CD4-positive, alpha-beta memory T cell (primary cell): ENCODE measurements at regions not wholly inside any gene's neighbourhood (a gene's known extent, or its start where the extent isn't known, plus 50 kb on each side); places are given as distances from the start of the nearest gene placed in this dataset.

Experiments used
- CTCF ChIA-PET: fragments of 350-600 bp; sonication (Branson Sonifier 250); formaldehyde crosslinking; loops from one replicate; lab custom pipeline; 2021; ENCODE audit warnings: inconsistent platforms; ENCODE audit not compliant: partially characterized antibody; lab: Charles Lee
- POLR2A ChIA-PET: fragments of 350-600 bp; sonication (Branson Sonifier 250); formaldehyde crosslinking; loops from one replicate; lab custom pipeline; 2021; ENCODE audit not compliant: partially characterized antibody; lab: Charles Lee
- DNase-seq, 5 donors: peaks; one replicate each; pipeline versions ENCODE4 v3.0.0 to v3.0.0-alpha.2; 2020 to 2022; ENCODE audit warnings: mixed read lengths in 1 of 5
- H3K27ac ChIP-seq: one replicate; pipeline ENCODE4 v1.7.0; 2013; ENCODE audit warnings: low read depth, low read length
- H3K27me3 ChIP-seq: 2 replicates; pipeline ENCODE4 v1.7.0; 2013; ENCODE audit warnings: mild to moderate bottlenecking, low read length, moderate library complexity; ENCODE audit not compliant: insufficient read depth
- H3K36me3 ChIP-seq: 2 replicates; pipeline ENCODE4 v1.7.0; 2013; ENCODE audit warnings: mild to moderate bottlenecking, low read length, moderate library complexity; ENCODE audit not compliant: insufficient read depth
- H3K4me1 ChIP-seq: 2 replicates; pipeline ENCODE4 v1.7.0; 2013; ENCODE audit warnings: mild to moderate bottlenecking, low read length, moderate library complexity; ENCODE audit not compliant: insufficient read depth
- H3K4me3 ChIP-seq, 2 donors: one replicate each; pipeline ENCODE4 v1.7.0; 2013; ENCODE audit warnings: low read length in 2 of 2, mild to moderate bottlenecking in 1 of 2
- H3K9me3 ChIP-seq, 2 donors: one replicate each; pipeline ENCODE4 v1.7.0; 2013; ENCODE audit warnings: low read length in 2 of 2, control low read depth in 1 of 2; ENCODE audit not compliant: control insufficient read depth in 1 of 2
- H3K27ac Mint-ChIP-seq, 7 donors: one replicate each; pipeline ENCODE4 v1.8.0; 2020 to 2021; ENCODE audit warnings: mixed read lengths in 7 of 7, mild to moderate bottlenecking in 6 of 7, inconsistent platforms in 3 of 7, moderate library complexity in 3 of 7
- H3K27me3 Mint-ChIP-seq, 2 donors: one replicate each; pipeline ENCODE4 v1.8.0; 2020 to 2021; ENCODE audit warnings: mixed read lengths in 2 of 2
- H3K36me3 Mint-ChIP-seq, 2 donors: one replicate each; pipeline ENCODE4 v1.8.0; 2020 to 2021; ENCODE audit warnings: mixed read lengths in 2 of 2, inconsistent platforms in 1 of 2, mild to moderate bottlenecking in 1 of 2
- H3K4me1 Mint-ChIP-seq, 4 donors: one replicate each; pipeline ENCODE4 v1.8.0; 2020 to 2021; ENCODE audit warnings: mixed read lengths in 4 of 4, mild to moderate bottlenecking in 1 of 4
- H3K4me3 Mint-ChIP-seq, 8 donors: one replicate each; pipeline ENCODE4 v1.8.0; 2020 to 2021; ENCODE audit warnings: mixed read lengths in 8 of 8, mild to moderate bottlenecking in 7 of 8, moderate library complexity in 6 of 8, inconsistent platforms in 3 of 8
- H3K9me3 Mint-ChIP-seq, 8 donors: one replicate each; pipeline ENCODE4 v1.8.0; 2020 to 2021; ENCODE audit warnings: mixed read lengths in 8 of 8, mild to moderate bottlenecking in 5 of 8, inconsistent platforms in 3 of 8, moderate library complexity in 1 of 8
- intact Hi-C: fragments of 100-400 bp; cut with micrococcal nuclease; formaldehyde crosslinking; loops from one replicate; pipeline ENCODE4 v1.15.1; 2023

DNA sequence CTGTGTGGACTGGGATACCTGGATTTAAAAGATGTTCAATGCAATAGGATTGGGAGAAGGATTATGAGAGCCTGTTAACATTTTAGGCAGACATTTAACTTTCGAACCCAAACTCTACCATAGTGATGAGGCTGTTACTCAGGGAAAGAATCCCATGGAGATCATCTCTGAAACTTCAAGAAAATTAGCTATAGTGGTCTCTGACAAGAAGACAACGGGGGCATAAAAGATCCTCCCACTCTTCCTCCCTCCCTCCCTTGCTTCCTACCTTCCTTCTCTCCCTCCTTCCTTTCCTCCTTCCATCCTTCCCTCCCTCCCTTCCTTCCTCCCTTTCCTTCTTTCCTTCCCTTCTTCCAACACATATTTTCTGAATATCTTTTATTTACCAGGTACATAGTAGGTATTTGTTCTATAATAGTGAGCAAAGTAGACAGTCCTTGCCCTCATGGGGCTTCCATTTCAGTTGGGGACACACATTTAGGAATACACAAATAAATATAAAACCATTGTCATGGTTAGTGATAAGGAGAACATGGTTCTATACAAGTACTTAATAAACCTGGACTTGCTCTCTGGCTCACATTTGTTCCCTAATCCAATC, 143.2 kb downstream of the ATP6V1G3 start:
- H3K36me3 Mint-ChIP-seq, result no peaks in the 10 kb centered on the region
- no peaks in the 10 kb centered on the region for H3K9me3 Mint-ChIP-seq
- POLR2A ChIA-PET, result no interaction called here
- no peak overlapping the region for H3K27ac Mint-ChIP-seq
- Histone ChIP-seq H3K9me3 (no peaks in the 10 kb centered on the region), H3K27ac (no peak overlapping the region), H3K27me3 (no peaks in the 10 kb centered on the region), H3K4me3 (no peak overlapping the region), H3K4me1 (no peaks in the 10 kb centered on the region), H3K36me3 (no peaks in the 10 kb centered on the region)
- CTCF ChIA-PET, result no interaction called here
- peaks cover 4 to 7% of the 10 kb centered on the region in 2 donors for H3K27me3 Mint-ChIP-seq
- no peak overlapping the region for H3K4me3 Mint-ChIP-seq
- intact Hi-C loops, result no loop called here
- DNase-seq, result no peak
- no peaks in the 10 kb centered on the region for H3K4me1 Mint-ChIP-seq

DNA sequence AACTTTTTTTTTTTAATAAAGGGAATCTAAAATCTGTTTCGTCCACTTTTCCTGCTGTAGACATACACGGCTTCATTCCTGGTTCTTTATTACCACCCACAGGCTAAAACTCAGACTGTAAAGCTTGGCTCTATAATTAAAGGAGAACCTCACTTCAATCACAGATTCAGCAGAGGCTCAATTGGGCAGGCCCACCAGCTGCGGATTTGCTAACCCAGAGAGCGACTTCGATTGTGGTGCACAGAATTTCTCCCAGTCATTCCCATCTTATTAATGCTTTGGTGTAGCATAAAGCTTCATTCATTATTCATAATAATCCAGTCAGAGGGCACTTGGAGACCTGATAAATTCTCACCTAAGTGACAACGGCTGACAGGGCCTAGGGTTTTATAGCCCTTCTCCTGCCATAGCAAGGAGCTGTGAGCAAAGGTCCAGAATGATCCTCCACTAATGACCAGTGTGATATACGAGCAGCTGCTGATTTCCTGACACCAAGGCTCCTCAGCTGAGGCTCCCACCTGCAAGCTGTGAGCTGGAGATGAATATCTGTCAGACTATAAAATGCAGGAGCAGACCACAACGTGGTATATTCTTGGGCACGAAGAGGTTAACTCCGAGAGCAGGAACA, 149.0 kb downstream of the ATP6V1G3 start:
- H3K4me3 ChIP-seq, result no peak overlapping the region
- no peak overlapping the region for H3K4me3 Mint-ChIP-seq
- ChIA-PET POLR2A (no interaction called here), CTCF (no interaction called here)
- H3K4me1 ChIP-seq, result no peaks in the 10 kb centered on the region
- H3K9me3 ChIP-seq, result no peaks in the 10 kb centered on the region
- H3K4me1 Mint-ChIP-seq, result no peaks in the 10 kb centered on the region
- DNase-seq, result no peak
- intact Hi-C loops, result no loop called here
- H3K36me3 ChIP-seq, result no peaks in the 10 kb centered on the region
- peaks cover 0 to 3% (median 0%) of the 10 kb centered on the region in 8 donors for H3K9me3 Mint-ChIP-seq
- H3K27me3 Mint-ChIP-seq, result peaks cover 0 to 2% of the 10 kb centered on the region in 2 donors
- no peaks in the 10 kb centered on the region for H3K36me3 Mint-ChIP-seq
- peak overlapping the region in 1 of 7 donors; percentile 36 for H3K27ac Mint-ChIP-seq
- H3K27ac ChIP-seq, result no peak overlapping the region
- H3K27me3 ChIP-seq, result no peaks in the 10 kb centered on the region

DNA sequence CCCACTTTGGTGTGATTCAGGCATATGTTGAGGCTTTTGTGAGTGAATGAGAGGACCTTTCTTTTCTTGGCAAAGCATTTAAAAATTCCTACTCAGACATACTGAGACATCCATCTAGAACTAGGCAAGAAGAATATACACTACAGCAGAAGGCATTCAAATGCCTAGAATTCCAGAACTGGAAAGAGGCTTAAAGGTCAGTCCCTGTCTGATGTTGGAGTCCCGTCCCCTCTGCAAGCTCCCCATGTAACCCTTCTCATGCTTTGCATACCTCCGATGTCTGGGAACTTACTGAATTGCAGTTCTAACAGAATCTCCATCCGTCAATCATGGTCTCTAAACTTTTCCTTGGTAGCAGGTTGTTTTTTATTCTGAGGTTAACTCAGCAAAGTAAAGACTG, 152.9 kb downstream of the ATP6V1G3 start:
- Mint-ChIP-seq H3K27me3 (peaks cover 0 to 2% of the 10 kb centered on the region in 2 donors), H3K4me3 (no peak overlapping the region), H3K4me1 (no peaks in the 10 kb centered on the region), H3K9me3 (peaks cover 0 to 3% (median 0%) of the 10 kb centered on the region in 8 donors), H3K27ac (no peak overlapping the region), H3K36me3 (no peaks in the 10 kb centered on the region)
- Histone ChIP-seq H3K9me3 (no peaks in the 10 kb centered on the region), H3K27ac (no peak overlapping the region), H3K36me3 (no peaks in the 10 kb centered on the region), H3K27me3 (no peaks in the 10 kb centered on the region), H3K4me1 (no peaks in the 10 kb centered on the region), H3K4me3 (no peak overlapping the region)
- no peak for DNase-seq
- POLR2A ChIA-PET, result no interaction called here
- intact Hi-C loops, result no loop called here
- CTCF ChIA-PET, result no interaction called here

DNA sequence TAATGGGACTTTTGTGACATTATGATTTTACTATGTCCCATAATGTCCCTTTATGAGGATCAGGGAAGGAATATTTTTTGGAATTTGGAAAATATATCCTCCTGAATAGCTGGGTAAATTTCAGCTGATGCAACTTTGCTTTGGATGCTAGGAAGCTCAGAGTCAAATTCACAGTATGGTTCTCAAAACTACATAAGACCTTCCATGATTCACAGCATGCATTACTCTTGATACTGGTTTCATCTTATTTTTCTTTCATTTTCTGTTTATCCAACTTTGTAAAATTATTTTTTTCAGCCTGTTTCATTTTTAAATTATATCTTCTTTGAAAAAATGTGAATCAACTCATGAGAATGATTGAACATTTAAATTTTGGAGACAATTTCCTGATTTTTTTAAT, 160.2 kb downstream of the ATP6V1G3 start:
- H3K27me3 ChIP-seq, result no peaks in the 10 kb centered on the region
- Mint-ChIP-seq H3K27ac (no peak overlapping the region), H3K9me3 (peaks cover 0 to 9% (median 6%) of the 10 kb centered on the region in 8 donors), H3K4me3 (peak overlapping the region in 1 of 8 donors; percentile 60), H3K27me3 (no peaks in the 10 kb centered on the region), H3K36me3 (no peaks in the 10 kb centered on the region), H3K4me1 (peaks cover 13 to 25% (median 21%) of the 10 kb centered on the region in 4 donors)
- intact Hi-C loops, result no loop called here
- no peak overlapping the region for H3K27ac ChIP-seq
- no peaks in the 10 kb centered on the region for H3K36me3 ChIP-seq
- no peaks in the 10 kb centered on the region for H3K9me3 ChIP-seq
- CTCF ChIA-PET, result no interaction called here
- no peak for DNase-seq
- POLR2A ChIA-PET, result no interaction called here
- no peak overlapping the region for H3K4me3 ChIP-seq
- peaks cover 14% of the 10 kb centered on the region for H3K4me1 ChIP-seq

DNA sequence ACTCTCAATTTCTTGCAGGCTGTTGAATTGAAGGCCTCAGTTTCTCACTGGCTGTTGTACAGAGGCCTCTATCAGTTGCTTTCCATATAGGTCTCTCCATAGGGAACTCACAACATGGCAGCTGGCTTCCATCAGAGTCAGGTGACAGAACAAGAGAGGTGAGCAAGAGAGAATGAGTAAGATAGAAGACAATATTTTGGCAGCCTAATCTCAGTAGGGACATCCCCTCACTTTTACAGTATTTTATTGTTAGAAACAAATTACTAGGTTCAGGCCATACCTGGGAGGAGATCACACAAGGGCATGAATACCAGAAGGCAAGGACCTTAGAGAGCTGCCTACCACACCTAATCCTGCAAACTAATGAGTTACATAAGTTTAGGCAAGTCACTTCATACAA, 162.8 kb downstream of the ATP6V1G3 start:
- Histone ChIP-seq H3K27ac (no peak overlapping the region), H3K27me3 (no peaks in the 10 kb centered on the region), H3K9me3 (no peaks in the 10 kb centered on the region), H3K4me1 (peaks cover 14% of the 10 kb centered on the region), H3K4me3 (no peak overlapping the region), H3K36me3 (no peaks in the 10 kb centered on the region)
- H3K9me3 Mint-ChIP-seq, result peaks cover 0 to 19% (median 10%) of the 10 kb centered on the region in 8 donors
- intact Hi-C loops, result no loop called here
- no peak for DNase-seq
- peaks cover 0 to 3% of the 10 kb centered on the region in 2 donors for H3K36me3 Mint-ChIP-seq
- no peaks in the 10 kb centered on the region for H3K27me3 Mint-ChIP-seq
- ChIA-PET POLR2A (no interaction called here), CTCF (no interaction called here)
- H3K4me1 Mint-ChIP-seq, result peaks cover 13 to 25% (median 21%) of the 10 kb centered on the region in 4 donors
- H3K4me3 Mint-ChIP-seq, result no peak overlapping the region
- no peak overlapping the region for H3K27ac Mint-ChIP-seq

DNA sequence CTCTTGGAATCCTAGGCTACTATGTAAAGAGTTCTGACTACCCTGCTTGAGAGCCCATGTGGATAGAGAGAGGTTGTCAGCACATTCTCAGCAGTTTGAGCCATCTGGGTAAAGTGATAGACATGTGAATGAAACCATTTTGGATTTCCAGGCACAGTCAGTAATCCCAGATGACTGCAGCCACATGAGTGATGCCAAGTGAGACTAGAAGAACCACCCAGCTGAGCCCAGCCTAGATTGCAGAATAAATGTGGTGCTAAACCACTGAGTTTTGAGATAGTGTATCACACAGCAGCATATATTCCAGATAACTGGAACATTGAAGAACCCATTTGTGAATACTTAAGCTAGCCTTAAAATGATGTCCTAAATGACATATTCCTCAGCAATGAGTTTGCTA, 166.2 kb downstream of the ATP6V1G3 start:
- Mint-ChIP-seq H3K27me3 (peaks cover 0 to 2% of the 10 kb centered on the region in 2 donors), H3K36me3 (peaks cover 0 to 6% of the 10 kb centered on the region in 2 donors), H3K27ac (no peak overlapping the region), H3K4me3 (no peak overlapping the region), H3K4me1 (peaks cover 3 to 11% (median 8%) of the 10 kb centered on the region in 4 donors), H3K9me3 (peaks cover 0 to 20% (median 14%) of the 10 kb centered on the region in 8 donors)
- Histone ChIP-seq H3K4me3 (no peak overlapping the region), H3K9me3 (no peaks in the 10 kb centered on the region), H3K27me3 (no peaks in the 10 kb centered on the region), H3K36me3 (no peaks in the 10 kb centered on the region), H3K27ac (no peak overlapping the region), H3K4me1 (no peaks in the 10 kb centered on the region)
- CTCF ChIA-PET, result no interaction called here
- DNase-seq, result no peak
- intact Hi-C loops, result no loop called here
- POLR2A ChIA-PET, result no interaction called here

DNA sequence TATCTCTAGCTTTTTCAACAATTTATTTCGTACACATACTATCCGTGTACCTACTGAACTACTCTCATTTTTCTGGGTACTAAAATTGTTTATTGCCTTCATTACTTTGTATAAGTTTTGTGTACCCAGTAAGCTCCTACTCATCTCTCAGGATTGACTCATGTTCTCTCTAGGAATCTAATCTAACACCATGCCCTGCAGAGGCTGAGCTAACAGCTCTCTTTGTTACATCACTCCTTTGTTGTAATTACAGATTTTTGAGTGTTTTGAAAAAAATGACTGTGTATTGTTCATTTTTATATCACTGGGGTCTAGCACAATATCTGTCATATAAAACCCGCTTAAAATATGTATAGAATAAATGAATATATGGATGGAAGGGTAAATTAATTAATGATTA, 167.1 kb downstream of the ATP6V1G3 start:
- intact Hi-C loops, result no loop called here
- no peak overlapping the region for H3K27ac Mint-ChIP-seq

More for the DNA sequence above, 167.1 kb downstream of the ATP6V1G3 start:
- H3K27me3 Mint-ChIP-seq, result peaks cover 0 to 2% of the 10 kb centered on the region in 2 donors
- no peak overlapping the region for H3K4me3 Mint-ChIP-seq
- peaks cover 0 to 6% of the 10 kb centered on the region in 2 donors for H3K36me3 Mint-ChIP-seq
- Histone ChIP-seq H3K4me3 (no peak overlapping the region), H3K9me3 (no peaks in the 10 kb centered on the region), H3K27ac (no peak overlapping the region), H3K4me1 (no peaks in the 10 kb centered on the region), H3K36me3 (no peaks in the 10 kb centered on the region), H3K27me3 (no peaks in the 10 kb centered on the region)
- CTCF ChIA-PET, result no interaction called here
- peaks cover 2 to 4% (median 3%) of the 10 kb centered on the region in 4 donors for H3K4me1 Mint-ChIP-seq
- peaks cover 0 to 27% (median 19%) of the 10 kb centered on the region in 8 donors for H3K9me3 Mint-ChIP-seq
- no peak for DNase-seq
- POLR2A ChIA-PET, result no interaction called here
